ENCODE measurements at regions not wholly inside any gene's neighbourhood (a gene's known extent, or its start where the extent isn't known, plus 50 kb on each side); places are given as distances from the start of the nearest gene placed in this dataset.

GRCh38 chr11:109001585-109001984 is 336.7 kb downstream of the DDX10 start:
- TF ChIP-seq POLR2A (IDR thresholded peaks at IDR 0.05; ENCODE audit: control extremely low read depth in 1 of 2, low read depth in 2 of 2, low read length in 2 of 2), result no peak
- no peak for TF ChIP-seq CBX5 (IDR thresholded peaks at IDR 0.05; ENCODE audit: low read depth, low read length)
- TF ChIP-seq RFX5 (IDR thresholded peaks at IDR 0.05; ENCODE audit: borderline replicate concordance, low read depth, low read length), result no peak
